Natural killer cell (primary cell): ENCODE measurements at regions not wholly inside any gene's neighbourhood (a gene's known extent, or its start where the extent isn't known, plus 50 kb on each side); places are given as distances from the start of the nearest gene placed in this dataset.

Experiments
- ATAC-seq, 3 donors: fragments of 150-1000 bp in 2 of 3; fragments of 200-7000 bp in 1 of 3; cut with Tn5 transposase; 1 replicate in 1 of 3; 2 replicates in 2 of 3; pipeline ENCODE4 v1.10.0; 2021; ENCODE audit warnings: mild to moderate bottlenecking in 2 of 3, moderate library complexity in 2 of 3
- DNase-seq, 2 donors: peaks; one replicate each; pipeline versions ENCODE4 v3.0.0 to v3.0.0-alpha.2; 2013 to 2021; ENCODE audit warnings: mixed read lengths in 1 of 2
- H3K27ac ChIP-seq: one replicate; pipeline ENCODE4 v1.5.1; 2013; ENCODE audit warnings: mild to moderate bottlenecking, low read length
- H3K27me3 ChIP-seq: one replicate; pipeline ENCODE4 v1.6.1; 2013; ENCODE audit warnings: low read length; ENCODE audit not compliant: control insufficient read depth, insufficient read depth
- H3K36me3 ChIP-seq: one replicate; pipeline ENCODE4 v1.6.1; 2013; ENCODE audit warnings: low read length; ENCODE audit not compliant: control insufficient read depth, insufficient read depth
- H3K4me1 ChIP-seq: one replicate; pipeline ENCODE4 v1.6.1; 2013; ENCODE audit warnings: low read length; ENCODE audit not compliant: control insufficient read depth, insufficient read depth
- H3K4me3 ChIP-seq: one replicate; pipeline ENCODE4 v1.5.1; 2013; ENCODE audit warnings: low read length
- H3K9me3 ChIP-seq: one replicate; pipeline ENCODE4 v1.6.1; 2013; ENCODE audit warnings: low read length; ENCODE audit not compliant: control insufficient read depth, insufficient read depth
- H3K27ac Mint-ChIP-seq, 2 donors: one replicate each; pipeline ENCODE4 v1.8.0; 2022; ENCODE audit warnings: mild to moderate bottlenecking in 2 of 2, mixed read lengths in 2 of 2, moderate library complexity in 1 of 2
- H3K27me3 Mint-ChIP-seq, 2 donors: one replicate each; pipeline ENCODE4 v1.8.0; 2022; ENCODE audit warnings: low read depth in 2 of 2, mixed read lengths in 2 of 2
- H3K36me3 Mint-ChIP-seq: one replicate; pipeline ENCODE4 v1.8.0; 2022; ENCODE audit warnings: mixed read lengths
- H3K4me1 Mint-ChIP-seq, 2 donors: one replicate each; pipeline ENCODE4 v1.8.0; 2022; ENCODE audit warnings: mixed read lengths in 2 of 2
- H3K4me3 Mint-ChIP-seq: one replicate; pipeline ENCODE4 v1.8.0; 2022; ENCODE audit warnings: mild to moderate bottlenecking, moderate library complexity, mixed read lengths
- H3K9me3 Mint-ChIP-seq, 2 donors: one replicate each; pipeline ENCODE4 v1.8.0; 2022; ENCODE audit warnings: mixed read lengths in 2 of 2
- CTCF ChIP-seq: fragments of 200-600 bp; IDR thresholded peaks from one replicate; pipeline ENCODE4 v1.8.0; 2022; ENCODE audit warnings: antibody characterized with exemption
- WGBS: methylation state at CpG from one replicate; pipeline ENCODE4 v1.1.7; 2013; ENCODE audit warnings: missing lambda C conversion rate; ENCODE audit not compliant: insufficient coverage; 5-methylcytosine and 5-hydroxymethylcytosine counted together
- intact Hi-C: fragments of 100-400 bp; cut with micrococcal nuclease; formaldehyde crosslinking; loops from one replicate; pipeline ENCODE4 v1.14.2; 2022

GRCh38 chr1:24236789-24237371, 49.8 kb upstream of the IFNLR1 start:
- Mint-ChIP-seq H3K36me3 (no peaks in the 10 kb centered on the region), H3K27me3 (peaks cover 6 to 15% of the 10 kb centered on the region in 2 donors), H3K9me3 (no peaks in the 10 kb centered on the region), H3K4me3 (no peak overlapping the region), H3K27ac (no peak overlapping the region), H3K4me1 (no peaks in the 10 kb centered on the region)
- Histone ChIP-seq H3K4me1 (no peaks in the 10 kb centered on the region), H3K4me3 (no peak overlapping the region), H3K27me3 (no peaks in the 10 kb centered on the region), H3K36me3 (no peaks in the 10 kb centered on the region), H3K27ac (no peak overlapping the region), H3K9me3 (no peaks in the 10 kb centered on the region)
- ATAC-seq (no peak), DNase-seq (no peak)
- WGBS, result 87% methylated on average over 7 of the region's 7 CpGs
- TF ChIP-seq CTCF, result no peak
- intact Hi-C loops, result no loop called here
